ENCODE measurements at regions not wholly inside any gene's neighbourhood (a gene's known extent, or its start where the extent isn't known, plus 50 kb on each side); places are given as distances from the start of the nearest gene placed in this dataset.

- TF ChIP-seq POLR2AphosphoS5 (IDR thresholded peaks at IDR 0.05; ENCODE audit: low read depth, low read length) = no peak
- TF ChIP-seq SIN3A (IDR thresholded peaks at IDR 0.05; ENCODE audit: borderline replicate concordance, insufficient read depth, low read length) = no peak
- no peak for TF ChIP-seq REST (IDR thresholded peaks at IDR 0.05; ENCODE audit: insufficient read depth in 1 of 2, low read depth in 2 of 2, low read length in 2 of 2)
Measured at GRCh38 chr18:51400721-51401120, 203.2 kb upstream of the MEX3C start.

Data from PFSK-1 (cell line).